K562 (cell line): ENCODE measurements at regions not wholly inside any gene's neighbourhood (a gene's known extent, or its start where the extent isn't known, plus 50 kb on each side); places are given as distances from the start of the nearest gene placed in this dataset.

ENCODE experiments used
- BCL6 ChIP-seq: fragments of 250-450 bp; sonication (Bioruptor Pico); IDR thresholded peaks from 2 replicates; pipeline ENCODE4 v1.4.0; 2020
- CTCF ChIP-seq, 3 experiments: IDR thresholded peaks in 2 of 3; conservative IDR thresholded peaks in 1 of 3; 2 replicates each; pipeline ENCODE4 v1.5.1; 2011 to 2012; ENCODE audit warnings: low read length in 3 of 3, mild to moderate bottlenecking in 3 of 3, control low read depth in 2 of 3, improper control_type of control experiment in 1 of 3, inconsistent platforms in 1 of 3, low read depth in 1 of 3, mixed read lengths in 1 of 3, moderate library complexity in 1 of 3; ENCODE audit not compliant: insufficient read depth in 2 of 3
- HIVEP1 ChIP-seq: fragments of 250-450 bp; sonication (Bioruptor Pico); IDR thresholded peaks from 2 replicates; pipeline ENCODE4 v1.4.0; 2020; ENCODE audit warnings: mild to moderate bottlenecking
- IFI16 ChIP-seq: fragments of 250-450 bp; sonication (Bioruptor Pico); IDR thresholded peaks from 2 replicates; pipeline ENCODE4 v2.1.2; 2022; ENCODE audit warnings: mild to moderate bottlenecking, inconsistent platforms
- MXI1 ChIP-seq: IDR thresholded peaks from 2 replicates; pipeline ENCODE4 v1.6.1; 2011; ENCODE audit warnings: low read depth, mild to moderate bottlenecking, improper control_type of control experiment, low read length
- PPARD ChIP-seq: fragments of 250-450 bp; sonication (Bioruptor Pico); IDR thresholded peaks from 2 replicates; pipeline ENCODE4 v1.8.0; 2022; ENCODE audit warnings: inconsistent platforms, mild to moderate bottlenecking, moderate library complexity
- SIN3B ChIP-seq: fragments of 450-650 bp; IDR thresholded peaks from 2 replicates; pipeline ENCODE4 v1.6.1; 2017; ENCODE audit warnings: low read depth, mild to moderate bottlenecking, moderate library complexity
- SMARCA4 ChIP-seq: fragments of 450-650 bp; IDR thresholded peaks from 2 replicates; pipeline ENCODE4 v1.6.1; 2016
- ZBTB17 ChIP-seq: fragments of 450-650 bp; formaldehyde crosslinking; IDR thresholded peaks from 2 replicates; pipeline ENCODE4 v1.4.0; 2020; ENCODE audit warnings: mild to moderate bottlenecking
- ZNF384 ChIP-seq: IDR thresholded peaks from 2 replicates; pipeline ENCODE4 v1.6.1; 2012; ENCODE audit warnings: low read depth, low read length, improper control_type of control experiment

- TF ChIP-seq BCL6 (CRISPR knock-in tag) (no peak), ZBTB17 (no peak), CTCF (IDR thresholded peaks at IDR 0.05 in 2 of 3, conservative IDR thresholded peaks at IDR 0.05 in 1 of 3; ENCODE audit: insufficient read depth in 2 of 3, low read depth in 1 of 3, low read length in 3 of 3) (no peak), SMARCA4 (no peak), ZNF384 (no peak), IFI16 (no peak), HIVEP1 (CRISPR knock-in tag) (no peak), SIN3B (no peak), MXI1 (no peak), PPARD (CRISPR knock-in tag) (no peak)
Measured at GRCh38 chr14:83893447-83893846, 1636.5 kb upstream of the FLRT2 start.
